GM04503 (cell line): ENCODE measurements at regions not wholly inside any gene's neighbourhood (a gene's known extent, or its start where the extent isn't known, plus 50 kb on each side); places are given as distances from the start of the nearest gene placed in this dataset.

Experiments used
- DNase-seq: peaks from one replicate; pipeline ENCODE4 v3.0.0-alpha.2; 2012; ENCODE audit warnings: low read depth

DNA sequence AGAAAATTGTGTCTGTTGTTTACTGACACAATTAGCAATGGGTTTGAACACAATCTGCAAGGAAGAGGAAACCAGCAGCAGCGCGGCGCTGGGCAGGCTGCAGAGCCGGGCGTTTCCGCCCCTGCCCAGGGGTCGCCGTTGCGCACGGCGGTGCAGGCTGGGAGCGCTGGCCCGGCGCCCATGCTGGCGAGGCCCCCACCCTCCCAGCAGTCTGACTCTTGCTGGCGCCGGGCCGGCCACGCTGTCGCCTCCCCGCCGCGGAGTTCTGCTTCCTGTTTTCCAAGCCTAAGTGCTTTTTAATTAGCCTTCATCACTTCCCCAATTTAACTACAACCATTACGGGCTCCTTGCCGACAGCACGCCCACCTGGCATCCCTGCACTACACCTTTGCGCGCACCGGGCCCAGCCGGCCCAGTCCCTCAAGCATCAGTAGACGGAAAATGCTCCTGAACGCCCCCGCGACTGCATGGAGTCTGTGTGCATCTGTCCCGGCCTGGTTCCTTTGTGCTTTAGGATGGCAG is 212.1 kb downstream of the GXYLT1 start:
- DNase-seq: no peak

DNA sequence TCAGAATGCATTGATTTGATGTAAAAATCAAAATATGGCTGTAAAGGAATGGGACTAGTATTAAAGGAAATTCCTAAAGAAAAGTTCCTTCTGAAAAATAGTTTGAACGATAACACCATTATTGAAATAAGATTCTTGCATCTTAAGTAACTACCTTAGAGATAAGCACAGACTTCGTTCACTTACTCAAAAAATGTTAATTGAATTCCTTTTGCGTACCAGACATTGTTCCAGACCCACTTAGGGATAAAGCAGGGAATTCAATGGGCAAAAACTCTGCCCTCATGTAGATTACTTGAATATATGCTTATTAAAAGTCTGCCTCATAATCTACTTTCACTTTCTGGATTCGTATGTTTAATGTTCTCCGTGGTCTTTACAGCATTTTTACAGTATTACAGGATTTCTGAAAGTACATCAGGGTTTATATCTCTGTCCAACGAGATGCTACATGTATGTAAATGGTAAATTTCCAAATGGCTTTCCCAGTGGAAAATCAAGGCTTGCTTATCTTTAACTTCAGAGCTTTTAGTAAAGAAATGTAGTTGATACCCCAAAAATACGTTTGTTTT is 213.7 kb downstream of the GXYLT1 start:
- DNase-seq: no peak

DNA sequence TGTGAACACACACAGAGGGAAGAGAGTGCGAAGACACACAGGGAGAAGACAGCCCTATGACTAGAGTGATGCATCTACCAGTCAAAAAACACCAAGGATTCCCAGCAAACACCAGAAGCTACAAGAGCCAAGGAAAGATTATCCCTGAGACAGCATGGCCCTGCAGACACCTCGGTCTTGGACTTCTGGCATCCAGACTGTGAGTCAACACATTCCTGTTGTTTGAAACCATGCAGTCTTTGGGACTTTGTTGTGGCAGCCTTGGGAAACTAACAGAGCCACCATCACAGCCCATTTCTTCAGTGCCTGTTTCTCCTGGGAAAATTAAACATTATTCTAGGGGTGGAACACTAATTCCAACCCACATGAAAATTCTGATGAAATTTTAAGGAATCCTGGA is 220.6 kb downstream of the GXYLT1 start:
- DNase-seq: no peak

DNA sequence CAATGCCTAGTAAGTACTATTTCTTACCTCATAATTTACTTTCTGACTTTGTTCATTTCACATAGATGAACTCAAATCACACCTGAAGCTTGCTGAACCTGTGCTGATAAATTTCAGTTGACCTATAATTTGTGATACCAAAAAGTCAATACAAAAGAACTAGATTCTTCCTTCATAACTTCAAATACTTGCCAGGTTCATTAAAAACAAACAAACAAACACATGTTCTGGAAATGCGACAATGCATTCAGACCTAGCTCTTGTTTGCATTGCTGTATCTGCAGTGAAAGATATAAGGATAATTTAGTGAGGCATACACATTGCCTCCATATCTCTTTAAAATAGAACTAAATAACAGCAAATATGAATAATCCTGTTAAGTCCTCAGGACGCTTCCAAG is 221.3 kb downstream of the GXYLT1 start:
- no peak for DNase-seq

DNA sequence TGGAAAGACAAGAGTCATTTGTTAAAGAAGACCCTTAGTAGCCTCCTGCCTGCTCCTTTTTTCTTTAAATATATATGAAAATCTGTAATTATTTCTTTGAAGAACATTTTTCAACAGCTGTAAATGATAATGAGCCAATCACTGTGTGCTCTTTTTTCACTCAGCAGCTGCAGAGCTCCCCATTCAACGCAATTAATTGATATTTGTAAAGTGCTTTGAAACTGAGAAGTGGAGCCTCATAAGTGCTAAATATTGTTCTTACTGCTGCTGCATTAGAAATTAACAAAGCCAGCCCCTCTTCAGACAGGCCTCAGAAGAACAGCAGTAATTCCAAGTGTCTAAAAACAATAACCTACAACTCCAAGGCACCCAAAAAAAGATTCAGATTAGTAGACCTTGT is 224.3 kb downstream of the GXYLT1 start:
- no peak for DNase-seq

DNA sequence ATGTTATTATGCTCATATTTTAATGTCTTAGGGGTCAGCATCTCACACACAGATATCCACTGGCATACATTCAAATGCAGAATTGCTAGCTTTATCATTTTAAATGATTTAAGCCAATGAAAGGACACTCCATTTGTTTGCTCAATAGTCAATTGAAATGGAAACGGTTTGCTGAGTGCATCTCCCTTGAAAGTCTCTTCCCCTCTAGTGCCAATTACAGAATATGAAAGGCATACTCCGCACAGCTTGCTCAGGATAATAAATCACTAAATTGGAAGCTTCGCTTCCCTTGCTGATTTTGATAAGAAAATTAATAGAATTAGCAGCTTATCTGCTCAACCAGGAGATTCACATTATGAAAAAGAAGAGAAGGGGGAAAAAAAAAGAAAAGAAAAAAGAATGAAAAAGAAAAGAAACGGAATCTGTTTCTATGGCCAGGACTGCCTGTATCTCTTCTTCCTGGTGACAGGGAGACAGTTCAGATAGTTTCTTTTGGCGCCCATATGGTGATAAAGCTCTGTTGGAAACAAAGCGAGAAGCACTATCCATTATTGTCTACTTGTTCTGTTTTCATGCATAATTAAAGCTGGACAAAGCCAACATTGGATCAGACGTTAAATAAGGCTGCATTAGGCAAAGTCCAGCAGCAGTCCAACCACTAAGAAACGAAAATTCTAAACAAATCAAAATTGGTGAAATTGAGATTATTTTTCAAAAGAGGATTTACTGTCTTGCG is 225.0 kb downstream of the GXYLT1 start:
- DNase-seq: no peak

DNA sequence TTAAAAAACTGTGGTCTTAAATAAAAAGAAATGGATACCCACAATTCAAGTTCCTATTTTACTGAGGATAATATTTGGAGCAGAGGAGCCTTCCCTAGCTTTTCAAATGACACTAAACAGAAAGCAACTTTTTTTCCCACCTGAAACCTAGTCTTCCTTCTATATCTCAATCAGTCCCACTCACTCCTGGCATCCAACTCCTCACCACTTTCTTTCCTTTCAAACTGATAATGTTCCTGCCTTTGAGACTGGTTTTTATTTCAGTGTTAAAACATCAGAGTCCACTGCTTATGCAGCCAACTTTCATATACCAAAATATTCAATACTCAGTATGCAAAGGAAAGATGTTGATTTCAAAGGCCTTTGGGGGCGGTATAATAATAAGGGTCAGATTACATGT is 225.6 kb downstream of the GXYLT1 start:
- no peak for DNase-seq

DNA sequence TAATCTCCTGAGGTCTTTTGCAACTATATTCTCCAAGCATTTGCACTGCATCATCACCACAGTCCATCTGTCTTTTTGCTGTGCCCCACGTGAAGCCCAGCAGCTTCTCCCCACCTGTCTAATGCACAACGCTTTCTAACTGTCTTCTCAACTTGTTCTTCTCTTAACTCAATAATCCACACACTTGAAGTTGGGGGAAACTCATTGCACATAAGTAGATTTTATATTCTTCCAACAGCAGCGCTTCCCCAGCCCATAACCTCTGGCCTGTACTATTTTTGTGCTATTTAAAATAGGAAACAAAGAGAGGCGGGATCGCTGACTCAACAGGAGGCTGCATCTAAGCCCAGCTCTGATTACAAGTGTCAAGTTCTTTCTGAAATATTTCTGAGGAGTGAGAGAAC is 226.7 kb downstream of the GXYLT1 start:
- no peak for DNase-seq

DNA sequence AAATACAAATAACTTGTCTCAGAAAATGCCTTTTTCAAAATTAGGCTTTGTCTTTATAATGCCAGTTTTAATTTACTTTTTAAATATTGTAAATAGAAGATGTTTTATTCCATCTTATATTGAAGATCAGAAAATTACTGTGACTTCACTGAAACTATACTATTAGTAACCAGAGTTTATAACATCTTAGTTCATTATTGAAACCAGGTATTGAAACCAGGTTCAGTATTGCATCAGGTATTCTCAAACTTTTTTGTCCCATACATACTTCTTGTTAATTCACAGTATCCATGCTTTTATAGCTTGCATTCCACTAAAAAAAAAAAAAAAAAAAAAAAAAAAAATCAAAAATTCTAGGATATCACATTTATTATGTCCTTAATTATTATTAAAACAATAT is 227.5 kb downstream of the GXYLT1 start:
- DNase-seq: no peak

DNA sequence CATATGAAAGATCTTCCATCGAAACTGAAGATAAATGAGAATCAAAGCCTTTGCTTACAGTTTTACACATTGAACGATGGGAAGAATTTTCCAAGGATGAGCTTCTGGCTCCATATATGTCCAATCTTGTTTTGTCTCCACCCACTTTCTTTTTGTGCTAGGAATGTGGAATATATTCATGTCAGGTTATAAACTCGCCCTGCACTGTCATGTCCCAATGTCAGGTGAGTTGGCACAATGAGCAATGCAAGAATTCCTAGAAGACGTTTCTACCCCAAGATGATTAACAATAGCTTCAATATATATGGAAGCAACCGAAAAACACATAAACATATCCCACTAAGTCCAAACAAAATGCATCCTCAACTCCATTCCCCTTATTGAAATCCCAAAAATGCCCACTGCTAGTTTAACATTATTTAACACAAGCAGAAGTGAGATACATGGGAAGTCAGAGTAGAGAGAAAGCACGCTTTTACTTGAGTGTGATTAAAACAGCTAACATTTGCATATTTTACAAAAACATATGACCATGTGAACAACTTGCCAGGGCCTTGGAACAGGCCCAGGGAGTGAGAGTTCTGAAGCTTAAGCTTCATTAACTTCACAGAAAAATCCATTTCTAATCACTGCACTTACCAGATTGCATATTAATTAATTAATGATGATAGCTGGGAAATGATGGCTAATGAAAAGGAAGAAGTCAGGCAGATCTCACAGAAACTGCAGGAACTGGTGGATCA is 233.9 kb downstream of the GXYLT1 start:
- DNase-seq: no peak

DNA sequence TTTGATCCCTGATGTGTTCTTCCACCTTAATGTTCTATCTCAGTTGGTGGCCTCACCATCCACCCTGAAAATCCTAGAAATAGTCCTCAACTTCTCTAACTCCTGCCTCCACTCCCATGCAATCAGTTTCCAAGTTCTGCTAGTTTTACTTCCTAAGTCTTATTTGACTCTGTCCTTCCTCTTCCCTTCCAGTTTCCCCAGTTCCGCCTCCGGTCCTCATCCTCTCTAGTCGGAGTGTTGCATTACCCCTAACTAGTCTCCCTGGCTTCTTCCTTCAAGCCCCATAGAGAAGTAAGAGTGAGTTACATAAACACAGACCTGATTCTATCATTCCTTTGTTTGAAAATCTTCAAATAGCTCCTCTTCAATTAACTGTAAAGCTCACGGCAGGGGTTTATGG is 236.5 kb downstream of the GXYLT1 start:
- no peak for DNase-seq

DNA sequence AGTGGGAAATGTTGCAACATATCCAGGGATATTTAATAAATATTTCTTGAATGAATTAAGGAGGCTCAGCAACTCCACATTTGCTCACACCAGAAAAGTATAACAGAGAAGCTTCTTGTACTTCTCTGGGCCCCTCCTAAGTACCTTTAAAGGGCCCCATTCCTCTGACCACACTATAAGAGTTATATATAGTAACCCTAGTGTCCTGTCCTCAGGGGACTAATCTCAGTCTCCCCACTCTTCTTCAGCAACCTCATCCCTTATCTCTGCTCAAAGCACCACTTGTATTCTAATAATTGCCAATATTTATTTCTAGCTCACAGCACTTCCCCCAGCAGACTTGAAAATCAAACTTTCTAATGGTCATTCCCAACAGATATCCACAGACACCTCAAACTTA is 237.1 kb downstream of the GXYLT1 start:
- DNase-seq: no peak

DNA sequence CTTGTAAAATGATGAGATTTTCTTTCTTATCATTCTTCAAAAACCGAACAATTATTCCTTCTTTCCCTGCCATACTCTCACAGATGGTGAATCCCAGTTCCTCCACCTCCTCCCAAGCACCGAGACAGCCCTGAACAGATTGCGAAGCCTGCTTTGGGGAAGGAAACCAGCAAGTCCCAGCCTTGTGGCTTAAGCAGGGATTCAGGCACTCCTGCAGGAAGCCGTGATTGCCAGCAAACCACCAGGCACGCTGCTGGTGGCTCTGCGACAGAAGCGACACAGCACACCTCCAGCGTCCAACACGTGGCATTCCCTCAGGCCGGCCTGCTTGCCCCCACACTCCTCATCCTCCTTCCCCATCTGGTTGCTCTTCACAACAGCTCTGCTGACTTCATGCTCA is 237.7 kb downstream of the GXYLT1 start:
- DNase-seq: no peak

DNA sequence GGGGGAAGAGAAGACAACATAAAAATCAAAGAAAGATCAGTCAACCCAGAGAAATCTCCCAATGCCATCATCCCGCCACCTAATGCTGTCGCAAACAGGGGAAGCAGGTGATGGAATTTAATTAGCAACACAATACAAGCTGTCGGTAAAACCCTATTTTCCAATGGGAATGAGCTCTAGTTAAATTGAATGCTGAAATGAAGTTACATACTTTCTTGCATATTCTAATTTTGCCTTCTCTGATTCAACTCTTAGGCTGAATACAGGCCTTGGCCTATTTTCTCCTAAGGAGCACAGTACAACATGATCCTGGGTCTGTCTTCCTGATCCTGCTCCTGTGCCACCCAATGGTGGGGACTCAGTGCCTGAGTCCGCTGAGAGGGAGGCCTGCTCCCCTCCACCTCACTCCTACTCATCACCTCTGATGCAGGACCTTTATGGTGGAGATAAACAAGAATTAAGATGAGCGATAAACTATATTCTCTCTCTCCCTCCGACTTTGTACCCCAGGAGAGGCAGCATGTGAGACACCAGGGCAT is 238.8 kb downstream of the GXYLT1 start:
- no peak for DNase-seq

DNA sequence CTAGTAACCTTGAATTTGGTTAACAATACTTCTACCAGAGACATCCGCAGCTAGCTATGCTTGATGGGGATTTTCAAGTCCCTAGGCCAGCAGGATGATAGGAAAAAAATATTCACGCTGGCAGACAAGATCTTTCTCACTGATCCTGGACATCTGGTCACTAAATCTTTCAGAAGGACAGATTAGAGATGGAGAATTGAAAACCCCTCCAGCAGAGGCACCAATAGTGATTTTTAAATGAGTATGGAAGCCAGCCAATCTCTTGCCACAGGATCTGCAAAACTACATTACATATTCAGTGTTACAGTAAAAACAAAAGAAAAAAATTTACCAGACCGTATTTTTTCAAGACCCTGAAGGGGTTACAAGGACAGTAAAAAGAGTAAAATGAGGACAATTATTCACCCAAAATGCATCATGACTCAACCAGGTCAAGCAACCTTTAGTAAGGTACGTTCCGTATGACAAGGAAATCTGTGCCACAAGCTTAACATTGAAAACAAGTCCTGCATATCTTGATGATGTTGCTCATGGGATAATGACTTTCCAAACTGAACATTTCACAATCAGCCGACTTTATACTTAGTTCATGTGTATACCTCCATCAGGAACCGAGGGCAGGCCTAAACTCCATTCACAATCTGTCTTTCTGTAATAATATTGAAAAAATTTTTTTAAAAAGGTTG is 239.5 kb downstream of the GXYLT1 start:
- no peak for DNase-seq

DNA sequence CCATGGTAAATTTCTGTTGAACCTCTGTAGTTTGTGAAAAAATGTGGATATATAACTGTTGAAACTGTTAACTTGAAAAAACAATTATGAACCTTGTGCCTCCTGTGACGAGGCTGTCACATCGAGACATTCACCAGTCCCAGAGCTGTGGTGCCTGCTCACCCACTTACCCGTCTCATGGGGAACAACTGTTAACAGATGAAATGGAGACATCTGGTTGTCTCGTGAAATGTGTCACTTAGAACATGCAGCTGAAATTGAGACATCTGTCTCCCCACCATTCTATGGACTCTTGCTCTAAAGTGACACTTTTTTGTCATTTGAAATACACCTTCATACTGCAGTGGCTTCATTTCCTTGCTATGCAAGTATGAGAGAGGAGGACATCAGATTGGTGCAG is 240.6 kb downstream of the GXYLT1 start:
- DNase-seq: no peak

DNA sequence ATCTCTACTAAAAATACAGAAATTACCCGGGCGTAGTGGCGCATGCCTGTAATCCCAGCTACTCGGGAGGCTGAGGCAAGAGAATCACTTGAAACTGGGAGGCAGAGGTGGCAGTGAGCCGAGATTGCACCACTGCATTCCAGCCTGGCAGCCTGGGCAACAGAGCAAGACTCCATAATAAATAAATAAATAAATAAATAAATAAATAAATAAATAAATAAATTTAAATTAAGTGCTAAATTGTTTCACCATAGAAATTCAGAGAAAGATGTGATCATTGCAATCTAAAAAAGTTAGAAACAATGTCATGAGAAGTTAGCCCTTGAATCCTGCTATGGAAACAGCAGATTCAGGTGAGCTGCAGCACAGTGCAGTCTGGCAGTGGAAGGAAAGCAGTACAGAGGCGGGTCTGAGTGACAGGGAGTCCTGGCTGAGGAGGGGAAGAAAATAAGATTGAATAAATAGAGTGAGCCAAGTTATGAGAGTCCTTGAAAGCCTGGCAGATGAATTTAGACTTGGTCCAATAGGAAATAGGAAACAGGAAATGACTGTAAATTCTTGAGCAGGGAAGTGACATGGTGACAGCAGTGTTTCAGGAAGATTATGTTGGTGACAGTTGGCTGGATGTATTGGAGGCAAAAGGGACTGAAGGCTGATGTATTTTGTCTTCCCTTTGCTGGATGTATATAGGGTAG is 241.5 kb downstream of the GXYLT1 start:
- DNase-seq: no peak

DNA sequence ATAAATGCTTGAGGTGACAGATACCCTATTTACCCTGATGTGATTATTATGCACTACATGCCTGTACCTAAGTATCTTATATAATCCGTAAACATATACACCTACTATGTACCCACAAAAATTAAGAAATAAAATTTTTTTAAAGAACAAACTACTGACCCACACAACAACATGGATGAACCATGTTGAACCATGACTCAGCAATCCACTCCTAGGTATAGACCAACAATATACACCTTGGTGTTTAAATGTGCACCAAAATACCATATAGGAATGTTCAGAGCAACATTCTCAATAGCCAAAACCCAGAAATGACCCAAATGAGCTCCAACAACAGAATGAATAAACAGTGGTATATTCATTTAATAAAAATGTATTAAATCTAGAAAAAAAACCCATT is 245.1 kb downstream of the GXYLT1 start:
- DNase-seq: no peak

DNA sequence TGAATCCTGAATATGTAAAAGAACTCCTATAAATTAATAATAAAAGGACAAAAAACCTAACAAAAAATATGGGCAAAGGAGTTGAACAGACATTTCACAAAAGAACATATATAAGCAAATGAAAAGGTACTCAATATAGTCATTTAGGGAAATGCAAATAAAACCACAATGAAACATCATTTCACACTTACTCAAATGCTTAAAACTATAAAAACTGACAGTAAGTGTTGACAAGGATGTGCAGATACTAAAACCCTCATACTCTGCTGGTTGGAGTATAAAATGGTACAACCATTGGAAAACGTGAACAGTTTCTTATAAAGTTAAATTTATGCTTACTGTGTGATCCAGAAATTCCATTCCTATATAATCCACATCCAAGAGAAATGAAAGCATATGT is 247.1 kb downstream of the GXYLT1 start:
- no peak for DNase-seq

DNA sequence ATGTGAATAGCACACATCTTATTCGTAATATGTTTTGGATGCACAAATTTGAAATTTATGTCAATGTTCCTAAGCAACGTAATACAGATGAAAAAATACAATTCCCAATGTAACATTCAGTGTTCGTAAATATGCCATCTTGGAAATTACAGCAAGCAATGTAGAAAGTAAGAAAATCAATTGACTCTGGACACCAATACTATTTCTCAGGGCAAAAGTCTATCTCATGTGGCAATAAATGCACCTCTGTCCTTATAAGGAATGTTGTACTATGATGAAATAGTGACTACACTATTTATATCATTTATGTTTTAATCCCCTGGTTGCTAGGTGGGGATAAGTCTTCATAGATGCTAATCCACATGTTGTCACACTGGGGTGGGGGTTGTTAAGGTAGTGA is 251.2 kb downstream of the GXYLT1 start:
- DNase-seq: no peak

DNA sequence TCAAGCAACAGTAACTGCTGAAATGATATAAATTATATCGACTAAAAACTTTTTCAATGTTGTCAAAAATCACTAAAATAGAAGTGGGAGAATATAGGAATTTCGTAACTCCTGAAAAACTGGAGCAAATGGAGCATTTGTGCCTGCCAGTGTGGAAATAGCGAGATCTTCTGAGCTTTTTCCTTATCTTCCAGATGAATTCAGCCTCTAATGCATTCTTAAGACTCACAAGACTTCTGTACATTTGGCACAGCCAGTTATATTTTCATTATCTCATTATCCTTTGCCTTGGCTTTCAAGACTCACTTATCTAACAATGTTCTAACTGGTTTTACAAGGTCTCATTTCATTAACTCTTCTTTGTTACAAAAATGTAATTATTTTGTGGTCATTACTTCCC is 252.4 kb downstream of the GXYLT1 start:
- DNase-seq: no peak

DNA sequence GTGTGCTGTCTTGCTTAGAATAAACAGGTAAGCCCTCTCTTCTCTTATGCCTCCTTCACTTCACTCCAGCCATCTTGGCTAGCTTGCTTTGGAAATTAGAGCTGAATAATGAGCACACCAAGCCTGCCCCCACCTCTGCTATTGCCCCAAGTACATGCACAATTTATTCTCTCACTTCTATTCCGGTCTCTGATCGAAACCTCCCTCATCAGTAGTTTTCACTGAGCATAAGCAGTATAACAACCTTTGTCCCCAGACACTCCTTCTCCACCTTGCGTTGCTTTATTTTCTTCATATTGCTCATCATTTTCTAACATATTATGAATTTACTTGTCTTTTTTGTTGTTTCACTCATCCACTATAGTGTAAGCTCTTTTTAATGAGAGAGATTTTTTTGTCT is 253.4 kb downstream of the GXYLT1 start:
- no peak for DNase-seq
